Nucleus accumbens (tissue), 56 donors: ENCODE measurements at regions not wholly inside any gene's neighbourhood (a gene's known extent, or its start where the extent isn't known, plus 50 kb on each side); places are given as distances from the start of the nearest gene placed in this dataset.

Experiments used
- DNase-seq, 56 donors: peaks; one replicate each; lab custom pipeline; 2025; lab: John Stamatoyannopoulos, UW

DNA sequence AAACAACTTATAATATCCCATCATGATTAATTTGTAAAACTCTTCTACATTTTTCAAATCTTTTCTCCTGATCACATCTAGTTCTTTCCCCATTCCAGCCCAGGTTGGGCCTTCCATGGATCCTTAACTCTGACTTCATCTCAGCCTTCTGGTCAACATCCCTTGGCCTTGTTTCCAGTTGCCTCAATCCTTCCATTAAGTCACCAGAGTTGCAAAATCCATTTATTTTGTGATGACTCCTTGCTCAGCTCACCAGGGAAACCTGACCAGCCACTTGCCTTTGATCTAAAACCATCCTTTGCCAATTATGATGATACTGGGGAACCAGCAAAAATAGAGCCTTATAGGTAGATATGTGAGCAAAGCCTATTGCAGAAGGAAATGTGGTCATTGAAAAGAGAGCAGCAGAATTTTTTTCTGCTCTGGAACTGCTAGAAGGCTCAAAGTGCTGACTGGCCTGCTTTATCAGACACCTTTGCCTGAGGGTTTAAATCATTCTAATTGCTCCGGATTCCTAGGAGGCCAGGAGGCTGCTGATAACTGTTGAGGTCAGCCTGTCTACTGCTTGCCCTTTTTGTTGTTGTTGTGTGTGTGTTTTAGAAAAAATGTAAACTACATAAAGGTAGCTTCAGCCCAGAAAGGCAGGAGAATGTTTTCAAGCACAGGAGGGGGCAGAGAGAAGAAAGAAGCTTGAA, 512.2 kb upstream of the GRIA1 start:
- no peak for DNase-seq

DNA sequence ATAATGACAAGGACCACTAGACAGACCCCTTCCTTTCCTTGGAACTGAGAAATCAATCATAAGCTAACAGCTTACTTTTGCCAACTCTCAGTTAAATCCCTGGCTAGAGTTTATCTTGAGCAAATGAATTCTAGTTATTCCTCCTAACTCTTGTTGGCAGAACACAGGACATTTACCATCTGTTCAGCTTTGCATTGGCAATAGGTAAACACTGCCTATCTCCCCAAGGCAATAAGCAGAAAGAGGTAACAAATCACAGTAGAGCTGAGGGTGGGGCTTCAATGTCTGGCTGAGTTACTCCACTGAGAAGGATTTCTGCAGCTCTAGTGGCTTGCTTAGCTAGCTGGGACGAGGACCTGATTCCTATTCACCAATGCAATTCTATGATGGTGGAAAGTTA, 503.3 kb upstream of the GRIA1 start:
- DNase-seq = no peak

DNA sequence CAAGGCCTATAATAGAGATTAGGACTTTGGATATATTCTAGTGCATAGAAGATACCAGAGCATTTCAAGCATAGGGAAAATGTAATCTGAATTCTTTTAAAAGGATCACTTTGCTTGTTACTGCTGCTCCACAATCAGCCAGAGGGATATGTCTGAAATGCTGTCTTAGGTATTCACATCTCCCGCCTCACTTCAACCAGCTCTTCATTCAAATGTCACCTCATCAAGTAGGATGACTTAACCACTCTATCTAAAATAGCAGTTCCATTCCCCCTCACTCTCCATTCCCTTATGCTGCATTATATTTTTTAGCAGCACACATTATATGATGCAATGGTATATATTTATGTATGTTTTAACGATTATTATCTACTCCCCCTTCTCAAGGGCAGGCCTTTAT, 500.3 kb upstream of the GRIA1 start:
- peak in 4 of 56 donors; percentile 2 to 27 (median 10) for DNase-seq

DNA sequence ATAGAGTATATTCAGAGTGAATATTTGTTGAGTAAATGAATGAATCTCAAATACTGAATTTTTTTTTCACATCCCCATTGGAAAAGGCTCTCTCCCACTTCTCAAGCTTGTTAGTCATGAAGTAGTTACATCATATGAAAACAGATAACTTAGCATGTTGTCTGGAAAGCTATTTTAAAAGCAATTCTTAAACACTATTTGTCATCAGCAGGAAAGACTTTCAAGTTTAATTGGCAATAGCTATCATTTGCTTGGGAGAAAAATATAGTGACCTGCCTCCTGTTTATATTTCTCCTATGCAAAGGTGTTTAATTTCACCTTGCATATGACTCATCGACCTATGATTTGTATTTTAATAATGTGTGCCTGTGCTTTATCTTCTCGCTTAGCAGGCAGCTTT, 499.8 kb upstream of the GRIA1 start:
- no peak for DNase-seq

DNA sequence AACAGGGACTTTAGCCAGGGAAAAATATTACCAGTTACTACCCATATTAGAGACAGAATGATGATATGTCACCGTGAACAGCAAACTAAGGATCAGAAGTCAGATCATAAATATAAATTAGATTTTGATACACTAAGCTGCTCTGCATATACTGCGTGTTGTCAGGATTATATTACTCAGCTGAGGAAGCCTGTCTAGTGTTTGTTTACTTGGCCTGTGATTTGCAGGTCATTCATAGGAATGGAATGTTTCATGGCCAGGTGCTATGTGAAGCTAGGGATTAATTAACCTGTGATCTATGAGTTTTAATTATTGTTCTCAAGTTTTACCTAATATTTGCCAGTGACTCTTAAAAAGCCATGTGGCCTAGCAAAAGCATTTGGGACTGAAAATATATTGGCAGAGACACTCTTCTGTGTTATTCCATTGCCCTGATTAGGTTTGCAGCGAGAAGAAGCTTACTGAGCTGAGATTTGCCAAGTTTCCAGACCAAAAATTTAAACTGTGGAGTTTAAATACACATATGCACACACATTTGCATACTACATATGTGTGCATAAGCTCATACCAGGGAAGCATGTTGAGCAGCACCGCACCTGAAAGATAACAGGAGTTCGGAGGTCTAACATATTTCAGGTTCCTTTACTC, 496.3 kb upstream of the GRIA1 start:
- DNase-seq = no peak

DNA sequence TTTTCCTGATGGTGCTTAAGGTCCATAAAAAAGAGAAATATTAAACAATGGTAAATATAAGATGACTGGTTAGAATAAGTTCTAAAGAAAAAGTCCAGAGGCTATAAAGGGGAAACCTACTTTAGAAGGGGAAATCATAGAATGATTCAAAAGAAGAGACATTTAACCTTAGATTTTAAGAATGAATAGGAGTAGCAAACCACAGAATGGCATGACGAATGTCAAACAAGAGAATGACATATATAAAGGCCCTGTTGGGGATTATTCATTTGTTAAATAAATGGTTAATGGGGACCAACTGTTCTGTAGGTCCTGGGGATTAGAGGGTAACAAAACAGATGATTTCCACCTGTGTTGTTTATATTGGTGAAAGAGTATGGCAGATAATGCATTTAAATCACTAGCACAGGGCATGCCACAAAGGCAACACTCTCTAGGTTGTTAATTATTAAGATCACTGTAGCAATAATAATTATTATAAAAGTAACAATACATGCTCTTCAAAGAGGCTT, 495.2 kb upstream of the GRIA1 start:
- no peak for DNase-seq

DNA sequence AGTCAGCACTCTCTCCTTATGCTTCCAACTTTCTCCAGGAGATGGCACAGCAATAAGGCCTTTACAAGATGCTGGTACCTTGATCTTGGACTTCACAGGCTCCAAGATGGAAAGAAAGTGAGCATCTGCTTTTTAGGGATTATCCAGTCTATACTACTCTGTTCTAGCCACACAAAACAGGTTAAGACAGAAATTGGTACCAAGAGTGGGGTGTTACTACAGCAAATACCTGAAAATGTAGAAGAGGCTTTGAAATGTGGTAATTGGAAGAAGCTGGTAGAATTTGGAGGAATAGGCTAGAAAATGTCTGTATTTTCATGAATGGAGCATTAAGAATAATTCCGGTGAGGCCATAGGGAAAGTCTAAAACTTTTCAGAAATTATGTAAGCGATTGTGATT, 484.8 kb upstream of the GRIA1 start:
- DNase-seq = no peak

DNA sequence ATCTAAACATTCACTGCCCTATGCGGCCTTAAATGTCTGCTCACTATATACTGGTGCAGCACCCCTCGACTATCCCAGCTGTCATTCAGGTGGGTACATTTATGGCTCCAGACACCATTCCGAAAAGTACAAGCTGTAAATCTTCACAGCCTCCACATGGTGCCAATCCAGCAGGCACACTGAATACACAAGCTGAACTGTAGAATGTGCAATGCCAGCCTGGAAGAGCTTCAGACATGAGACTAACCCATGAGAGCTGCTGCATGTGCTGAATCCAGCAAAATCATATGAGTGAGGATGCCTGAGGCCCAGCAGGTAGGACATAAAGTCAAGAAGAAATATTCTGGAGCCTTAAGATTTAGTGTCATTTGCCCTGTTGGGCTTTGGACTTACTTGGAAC, 483.8 kb upstream of the GRIA1 start:
- DNase-seq = no peak

DNA sequence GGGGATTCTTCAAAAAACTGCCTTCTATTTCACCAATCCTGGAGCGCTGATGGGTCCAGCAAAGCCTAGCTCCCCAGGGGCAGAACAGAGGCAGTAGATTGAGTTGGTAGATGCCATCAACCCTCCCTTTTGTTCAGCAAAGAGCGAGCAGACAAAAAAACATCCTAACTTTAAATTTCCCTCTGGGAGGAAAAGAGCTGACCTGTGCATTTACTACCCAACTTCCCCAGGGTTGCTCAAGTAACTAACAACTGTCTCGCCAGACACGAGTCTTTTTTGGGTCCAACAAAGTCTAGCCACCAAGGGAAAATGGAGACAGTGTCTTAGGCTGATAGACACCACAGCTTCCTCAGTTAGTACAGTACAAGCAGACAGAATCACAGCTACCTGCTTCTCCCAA, 476.3 kb upstream of the GRIA1 start:
- no peak for DNase-seq

DNA sequence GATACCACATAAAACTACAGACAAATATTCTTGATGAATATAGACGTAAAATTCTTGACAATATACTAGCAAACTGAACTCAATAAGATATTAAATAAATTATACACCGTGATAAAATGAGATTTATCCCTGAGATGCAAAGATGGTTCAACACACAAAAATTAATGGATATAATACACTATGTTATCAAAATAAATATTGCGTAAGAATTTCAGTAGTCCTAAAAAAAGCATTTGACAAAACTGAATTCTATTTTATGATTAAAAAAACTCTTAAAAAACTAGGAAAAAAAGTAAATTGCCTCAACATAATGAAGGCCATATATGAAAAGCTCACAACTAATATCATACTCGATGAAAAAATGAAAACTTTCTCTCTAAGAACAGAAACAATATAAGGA, 472.3 kb upstream of the GRIA1 start:
- DNase-seq = no peak

DNA sequence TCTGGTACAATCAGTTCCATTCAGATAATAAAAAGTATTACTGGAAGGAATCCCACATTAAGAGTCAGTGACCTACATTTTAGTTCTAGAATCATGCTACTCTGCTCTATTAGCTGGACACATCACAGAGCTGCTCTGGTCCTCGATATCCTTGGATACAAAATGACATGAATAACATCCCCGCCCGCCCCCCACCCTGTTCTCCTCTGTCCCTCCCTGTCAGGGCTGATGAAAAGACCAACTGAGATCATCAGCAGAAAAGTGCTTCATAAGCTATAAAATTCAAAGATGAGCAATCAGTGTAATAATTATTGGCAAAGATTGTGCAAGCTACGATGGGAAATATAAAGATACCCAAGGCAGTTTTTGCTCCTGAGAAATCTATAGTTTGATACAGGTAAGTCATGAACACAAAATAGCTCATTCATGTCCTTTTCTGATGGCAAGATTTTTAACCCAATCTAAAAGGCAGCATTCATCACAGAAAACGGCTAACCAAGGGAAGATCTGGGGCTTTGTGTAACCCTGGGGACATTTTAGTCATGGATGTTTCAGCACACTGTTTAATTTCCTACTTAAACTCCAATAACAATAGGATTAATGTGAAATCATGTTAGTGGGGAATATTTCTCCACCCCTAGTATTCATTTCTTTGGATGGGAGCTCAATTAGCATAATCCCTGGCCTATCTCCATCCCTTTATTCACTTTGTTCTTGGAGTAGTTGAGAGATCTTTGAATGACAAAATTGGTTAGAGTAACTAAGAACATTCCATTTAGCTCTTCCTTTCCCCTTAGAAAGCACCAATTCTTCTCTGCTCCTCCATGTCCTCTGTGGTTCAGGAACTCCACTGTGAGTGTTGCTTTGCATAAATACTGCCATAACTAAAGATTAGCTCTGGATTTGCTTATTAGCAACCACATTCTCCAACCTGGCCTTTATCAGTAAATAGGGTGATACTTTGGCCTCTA, 459.4 kb upstream of the GRIA1 start:
- DNase-seq = no peak

DNA sequence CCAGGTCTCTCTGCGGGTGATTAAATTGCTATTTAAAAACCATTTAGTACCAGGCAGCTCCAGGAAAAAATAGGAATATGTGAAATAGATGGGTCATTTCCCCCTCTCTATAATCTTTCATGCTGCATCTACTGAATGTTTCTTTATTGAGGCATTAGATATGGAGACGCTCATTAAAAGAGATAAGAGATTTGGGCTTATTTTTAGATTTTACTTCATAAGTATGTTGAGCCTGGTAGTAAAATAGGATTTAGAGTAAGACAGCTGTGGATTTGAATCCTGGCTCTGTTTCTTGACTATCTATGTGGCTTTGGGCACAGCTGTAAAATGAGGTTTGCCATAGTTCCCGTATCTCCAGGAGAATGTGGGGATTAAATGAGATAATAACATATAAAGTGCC, 451.0 kb upstream of the GRIA1 start:
- DNase-seq = no peak

DNA sequence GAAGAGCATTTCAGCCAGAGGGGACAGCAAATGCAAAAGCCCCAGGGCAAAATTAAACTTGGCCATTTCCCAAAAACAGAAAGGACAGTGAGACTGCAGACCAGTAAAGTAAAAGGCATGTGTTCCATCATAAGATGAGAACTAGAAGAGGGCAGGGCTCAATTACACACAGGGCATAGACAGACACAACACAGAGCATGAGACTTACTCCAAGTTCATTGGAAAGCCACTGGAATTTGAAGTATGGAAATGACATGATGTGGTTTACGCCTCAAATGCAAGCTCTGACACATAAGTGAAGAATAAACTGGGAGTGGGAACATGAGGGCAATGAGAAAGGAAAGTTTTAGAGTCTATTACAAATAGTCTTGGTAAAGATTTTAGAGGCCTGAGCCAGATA, 446.6 kb upstream of the GRIA1 start:
- no peak for DNase-seq

DNA sequence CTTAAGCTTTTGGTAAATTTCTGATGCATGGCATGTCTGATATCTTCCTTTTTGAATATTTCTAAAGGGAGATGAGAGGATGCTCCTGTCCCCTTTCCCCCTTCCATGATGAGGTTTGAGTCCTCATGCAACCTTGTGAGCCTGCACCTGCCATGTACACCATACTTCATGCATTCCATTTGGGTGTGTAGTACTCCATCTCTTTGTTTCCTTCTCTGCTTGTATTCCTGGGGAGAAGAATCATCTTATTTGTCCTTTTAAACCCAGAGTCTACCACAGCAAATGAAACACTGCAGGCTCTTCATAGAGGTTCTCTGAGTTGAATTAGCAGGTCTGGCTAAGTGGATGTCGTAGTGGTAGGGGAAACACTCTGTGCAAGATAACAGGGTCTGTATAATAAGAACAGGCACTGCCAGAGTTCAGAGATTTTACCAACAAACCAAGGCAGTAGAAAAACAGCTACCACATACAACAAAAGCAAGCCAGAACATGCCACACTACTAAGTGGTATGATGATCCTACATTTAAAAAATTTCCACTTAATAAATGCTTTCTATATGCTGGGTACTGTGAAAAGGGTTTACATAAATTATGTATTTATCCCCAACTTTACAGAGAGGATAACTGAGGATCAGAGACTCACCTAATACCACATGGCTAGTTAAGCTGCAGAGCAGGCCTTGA, 439.8 kb upstream of the GRIA1 start:
- DNase-seq = no peak

DNA sequence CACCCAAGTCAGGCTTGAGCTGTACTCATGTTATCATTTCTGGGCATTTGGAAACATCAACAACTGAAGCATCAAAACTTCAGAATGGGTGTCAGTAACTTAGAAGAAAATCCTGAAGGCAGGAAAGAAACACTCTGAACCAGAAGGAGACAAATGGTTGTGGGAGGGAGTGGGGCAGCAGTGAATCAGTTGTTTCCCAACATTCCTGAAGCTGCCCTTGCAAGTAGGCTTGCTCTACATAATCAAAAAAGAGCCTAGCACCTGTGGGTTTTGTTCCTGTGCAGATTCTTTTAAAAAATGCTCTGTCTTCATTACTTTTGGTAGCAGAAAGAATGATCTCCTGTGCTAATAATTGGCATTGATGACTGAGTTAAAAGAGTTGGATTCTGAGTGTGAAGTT, 424.2 kb upstream of the GRIA1 start:
- no peak for DNase-seq

DNA sequence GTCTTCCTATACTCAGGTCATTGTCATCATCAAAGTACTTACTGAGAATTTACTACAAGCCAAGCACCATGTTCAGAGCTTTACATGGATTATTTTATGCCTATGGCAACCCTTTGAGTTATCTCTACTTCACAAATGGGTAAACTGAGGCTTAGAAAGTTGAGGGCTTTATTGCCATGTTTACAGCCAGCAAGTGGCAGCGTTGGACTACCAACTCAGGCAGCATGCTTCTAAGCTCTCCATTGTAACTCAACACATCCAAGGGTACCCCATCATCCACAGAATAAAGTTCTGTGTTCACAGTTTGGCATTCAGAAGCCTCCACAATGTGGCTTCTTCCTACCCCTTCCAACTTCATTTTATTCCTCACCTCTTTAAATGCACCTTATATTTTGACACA, 422.6 kb upstream of the GRIA1 start:
- DNase-seq = no peak

DNA sequence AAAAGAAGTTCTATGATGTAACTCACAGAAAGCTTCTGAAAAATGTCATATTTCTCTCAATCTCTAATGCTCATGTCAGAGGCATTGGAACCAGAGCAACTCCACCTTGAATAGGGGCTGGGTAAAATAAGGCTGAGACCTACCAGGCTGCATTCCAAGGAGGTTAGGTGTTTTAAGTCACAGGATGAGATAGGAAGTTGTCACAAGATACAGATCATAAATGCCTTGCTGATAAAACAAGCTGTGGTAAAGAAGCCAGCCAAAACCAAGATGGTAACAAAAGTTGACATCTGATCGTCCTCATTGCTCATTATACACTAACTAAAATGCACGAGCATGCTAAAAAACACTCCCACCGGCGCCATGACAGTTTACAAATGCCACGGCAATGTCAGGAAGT, 411.1 kb upstream of the GRIA1 start:
- DNase-seq = no peak

DNA sequence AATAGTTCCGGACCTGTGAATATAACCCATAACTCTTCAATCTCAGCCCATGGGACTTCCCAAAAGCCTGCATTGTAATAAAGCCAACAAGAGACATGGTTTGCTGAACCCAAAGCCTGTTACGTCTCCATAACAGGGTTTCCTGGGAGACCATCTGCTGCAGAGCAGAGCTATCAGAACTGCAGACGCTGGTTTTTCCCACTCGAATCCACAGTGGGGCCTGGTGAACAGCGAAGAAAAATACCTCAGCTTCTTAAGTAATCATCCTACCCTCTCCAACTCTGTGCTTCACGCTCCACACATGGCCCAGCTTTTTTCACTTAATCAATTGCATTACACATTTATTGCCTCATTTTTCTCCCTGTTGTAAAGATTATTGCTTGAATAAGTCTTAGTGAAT, 409.5 kb upstream of the GRIA1 start:
- DNase-seq = no peak

DNA sequence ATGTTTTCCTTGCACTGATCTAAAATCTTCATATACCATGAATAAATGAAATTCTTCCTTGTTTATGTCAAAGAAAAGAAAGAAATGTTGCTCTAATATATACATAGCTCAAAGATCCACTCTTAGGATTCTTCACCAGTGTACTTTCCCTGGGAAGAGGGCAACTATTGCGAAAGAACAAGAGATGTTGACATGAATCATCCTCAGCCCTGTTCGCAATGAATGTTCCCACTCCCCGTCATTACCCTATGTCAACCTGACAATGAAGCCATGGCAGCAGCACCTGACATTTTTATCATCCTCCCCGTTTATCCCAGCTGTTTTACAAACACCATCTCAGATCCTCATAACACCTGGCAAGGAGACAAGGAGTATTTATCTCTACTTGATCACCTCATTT, 409.1 kb upstream of the GRIA1 start:
- peak in 2 of 56 donors; percentile 3 to 10 for DNase-seq

DNA sequence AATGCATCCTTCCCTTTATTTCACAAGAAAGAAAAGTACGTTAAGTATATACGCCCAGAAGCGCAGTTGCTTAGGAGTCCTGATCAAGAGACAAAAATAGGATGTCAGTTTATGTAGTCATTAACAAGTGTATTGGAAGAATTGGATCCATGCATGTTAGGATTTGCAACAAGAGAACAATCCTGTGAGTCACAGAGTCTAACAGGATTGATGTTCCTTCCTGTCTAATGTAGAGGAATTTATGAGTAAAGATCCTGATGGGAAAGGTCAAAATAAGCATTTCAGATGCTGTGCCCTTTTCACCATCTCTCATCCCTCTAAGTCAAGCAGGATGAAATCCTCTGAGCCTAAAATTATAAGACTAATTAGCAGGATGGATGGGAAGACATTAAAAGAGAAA, 406.0 kb upstream of the GRIA1 start:
- no peak for DNase-seq

DNA sequence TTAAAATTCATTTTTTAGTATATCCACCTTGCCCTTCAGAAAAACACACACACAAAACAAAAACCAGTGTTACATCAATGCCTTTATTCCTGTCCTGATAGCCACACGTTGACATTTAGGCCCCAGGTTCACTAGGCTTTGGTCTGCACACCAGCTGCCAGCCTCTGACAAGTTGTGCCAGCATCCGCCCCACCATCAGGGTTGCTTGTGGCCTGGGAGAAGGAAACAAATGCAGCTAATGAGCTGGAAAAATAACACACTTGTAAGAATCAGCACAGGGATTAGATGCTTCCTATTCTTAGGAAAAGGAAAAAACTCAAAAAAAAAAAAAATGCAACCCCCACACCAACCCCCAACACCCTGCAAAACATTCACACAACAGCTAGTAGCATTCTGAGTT, 404.0 kb upstream of the GRIA1 start:
- peak in 1 of 56 donors; percentile 2 for DNase-seq
